OCI-LY7 (cell line): ENCODE measurements at regions not wholly inside any gene's neighbourhood (a gene's known extent, or its start where the extent isn't known, plus 50 kb on each side); places are given as distances from the start of the nearest gene placed in this dataset.

Experiments
- CTCF ChIP-seq: fragments of 200-600 bp; sonication (generic); conservative IDR thresholded peaks from 2 replicates; pipeline ENCODE4 v1.5.1; 2014; ENCODE audit warnings: mild to moderate bottlenecking, antibody characterized with exemption, low read length, moderate library complexity, mixed read lengths
- EZH2phosphoT487 ChIP-seq: fragments of 200-600 bp; sonication (generic); IDR thresholded peaks from 2 replicates; pipeline ENCODE4 v1.6.1; 2018; ENCODE audit warnings: low read depth, borderline replicate concordance, mild to moderate bottlenecking, mixed run types, antibody characterized with exemption, low read length, moderate library complexity, mixed read lengths

- TF ChIP-seq CTCF: no peak
- TF ChIP-seq EZH2phosphoT487: no peak
Measured at GRCh38 chr1:90351019-90351418, 356.1 kb downstream of the ZNF326 start.
